LNCAP (cell line): ENCODE measurements at regions not wholly inside any gene's neighbourhood (a gene's known extent, or its start where the extent isn't known, plus 50 kb on each side); places are given as distances from the start of the nearest gene placed in this dataset.

Experiments
- CTCF ChIP-seq: fragments of 450-650 bp; IDR thresholded peaks from 2 replicates; pipeline ENCODE4 v1.5.1; 2017; ENCODE audit warnings: mild to moderate bottlenecking

- no peak for TF ChIP-seq CTCF
Measured at GRCh38 chr19:31930401-31930800, 415.0 kb upstream of the ZNF507 start.

DNA sequence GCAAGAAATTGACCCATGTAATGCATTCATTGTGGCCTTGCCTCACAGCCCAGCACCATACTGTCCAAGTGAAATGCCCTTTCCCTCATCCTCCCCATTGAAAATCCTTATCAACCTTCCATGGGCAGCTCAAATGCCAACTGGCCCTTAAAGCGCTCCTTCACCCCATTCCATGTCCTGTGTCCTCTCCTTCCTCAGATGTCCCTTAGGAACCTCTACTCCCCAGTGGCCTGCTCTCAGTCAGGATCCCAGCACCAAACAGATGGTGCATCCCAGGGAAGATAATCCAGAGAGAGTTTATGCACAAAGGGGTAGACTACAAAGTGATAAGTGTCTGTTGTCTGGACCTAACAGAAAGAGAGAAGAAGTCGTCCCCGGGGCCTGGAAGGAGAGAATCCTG is 407.4 kb upstream of the ZNF507 start:
- no peak for TF ChIP-seq CTCF

GRCh38 chr19:31938675-31939074 is 406.7 kb upstream of the ZNF507 start:
- TF ChIP-seq CTCF, result no peak

DNA sequence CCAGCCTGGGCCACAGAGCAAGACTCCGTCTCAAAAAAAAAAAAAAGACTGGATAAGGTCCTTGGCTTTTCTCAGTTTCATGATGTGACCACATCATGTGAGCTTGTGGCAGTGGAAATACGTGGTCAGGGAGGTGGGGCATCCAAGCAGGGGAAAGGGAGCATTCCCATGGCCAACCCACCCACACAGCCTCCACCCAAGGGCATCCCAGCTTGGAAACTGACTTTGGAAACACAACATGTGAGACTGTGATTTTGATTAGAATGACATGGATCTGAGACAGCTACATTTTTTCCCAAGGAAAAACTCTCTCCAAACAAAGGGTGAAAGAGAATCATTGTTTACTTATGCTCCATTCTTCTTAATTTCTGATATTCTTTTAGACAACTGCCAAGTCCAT is 405.0 kb upstream of the ZNF507 start:
- no peak for TF ChIP-seq CTCF

DNA sequence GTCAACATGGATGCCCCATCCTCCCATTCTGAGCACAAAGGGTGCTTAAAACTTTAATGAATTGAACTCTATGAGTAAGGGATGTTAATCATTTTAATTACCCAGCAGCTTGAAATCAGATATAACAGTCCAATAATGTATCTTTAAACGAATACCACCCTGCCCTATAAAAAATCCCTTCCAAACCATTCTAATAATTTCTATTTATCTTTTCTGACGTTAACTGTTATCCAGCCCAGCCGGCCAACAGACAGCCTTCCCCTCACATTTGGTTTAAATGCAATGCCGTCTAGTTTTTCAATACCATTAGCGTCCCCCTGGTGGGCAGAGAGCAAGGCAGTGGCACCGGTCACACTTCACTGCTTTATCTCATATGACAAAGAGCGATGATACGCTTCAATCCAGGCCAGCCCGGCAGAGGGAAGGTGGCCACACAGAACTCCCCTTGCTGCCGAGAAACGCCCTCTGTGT is 402.2 kb upstream of the ZNF507 start:
- no peak for TF ChIP-seq CTCF

DNA sequence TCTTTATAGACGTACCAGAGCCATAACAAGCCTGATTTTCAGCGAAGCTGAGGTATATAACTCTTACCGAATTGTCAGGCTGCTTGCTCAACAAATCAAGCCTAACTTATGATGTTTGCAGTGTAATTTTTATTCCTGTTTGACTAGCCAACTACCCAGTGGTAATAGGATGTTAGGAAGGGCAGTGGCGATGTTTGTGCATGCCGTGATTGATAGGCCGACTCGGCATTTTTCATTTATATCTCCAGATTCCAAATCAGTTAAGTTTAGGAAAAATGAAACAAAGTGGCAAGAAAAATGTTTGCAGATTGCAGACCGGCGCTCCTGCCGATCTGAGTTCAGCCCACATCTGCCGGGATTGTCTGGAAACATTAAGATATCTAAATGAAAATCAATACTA is 401.6 kb upstream of the ZNF507 start:
- no peak for TF ChIP-seq CTCF

- TF ChIP-seq CTCF, result no peak
Measured at GRCh38 chr19:31944326-31944725, 401.1 kb upstream of the ZNF507 start.

GRCh38 chr19:31946491-31946890 is 398.9 kb upstream of the ZNF507 start:
- no peak for TF ChIP-seq CTCF
